ENCODE measurements at regions not wholly inside any gene's neighbourhood (a gene's known extent, or its start where the extent isn't known, plus 50 kb on each side); places are given as distances from the start of the nearest gene placed in this dataset.
"Not testable (repeated sequence)": the region's sequence is repeated elsewhere in the genome, so short reads cannot be mapped to it uniquely, and the experiment has no call there.

- peak overlapping the region; percentile 4 for H3K4me2 ChIP-seq
- H3K27me3 ChIP-seq: no peaks in the 10 kb centered on the region
- peak; percentile 16 for DNase-seq (ENCODE audit: low spot score)
- H3K36me3 ChIP-seq (replicated peaks; ENCODE audit: insufficient read depth, low read depth): no peaks in the 10 kb centered on the region
- no peak for TF ChIP-seq EZH2phosphoT487 (IDR thresholded peaks at IDR 0.05; ENCODE audit: low read depth, severe bottlenecking, unreplicated experiment)
- no peak for TF ChIP-seq EZH2 (IDR thresholded peaks at IDR 0.05; ENCODE audit: borderline replicate concordance)
- TF ChIP-seq CTCF (IDR thresholded peaks at IDR 0.05; ENCODE audit: poor library complexity): no peak
- H2AFZ ChIP-seq: no peak overlapping the region
- no peaks in the 10 kb centered on the region for H4K20me1 ChIP-seq (ENCODE audit: insufficient read depth, poor library complexity, severe bottlenecking)
- H3K4me1 ChIP-seq (ENCODE audit: insufficient read depth): peaks cover 11% of the 10 kb centered on the region
- no peaks in the 10 kb centered on the region for H3K9me2 ChIP-seq (replicated peaks; ENCODE audit: insufficient read depth)
- 42% methylated on average over 3 of the region's 3 CpGs for WGBS (ENCODE audit: low lambda C conversion rate, missing lambda C conversion rate)
- H3K4me3 ChIP-seq: no peak overlapping the region
- H3K9me3 ChIP-seq (ENCODE audit: low read depth): no peaks in the 10 kb centered on the region
- no peaks in the 10 kb centered on the region for H3K79me2 ChIP-seq
- no peak overlapping the region for H3K27ac ChIP-seq
Observed at GRCh38 chr12:104886418-104887401, 71.4 kb downstream of the SLC41A2 start.

- not testable (repeated sequence) for H3K4me3 ChIP-seq; H3K36me3 ChIP-seq (replicated peaks; ENCODE audit: insufficient read depth, low read depth); H3K4me1 ChIP-seq (ENCODE audit: insufficient read depth); H3K27me3 ChIP-seq; H3K27ac ChIP-seq; H3K9me2 ChIP-seq (replicated peaks; ENCODE audit: insufficient read depth); H2AFZ ChIP-seq; H3K4me2 ChIP-seq; DNase-seq (ENCODE audit: low spot score); H4K20me1 ChIP-seq (ENCODE audit: insufficient read depth, poor library complexity, severe bottlenecking); H3K9me3 ChIP-seq (ENCODE audit: low read depth); H3K79me2 ChIP-seq
- 89% methylated on average over 3 of the region's 3 CpGs for WGBS (ENCODE audit: low lambda C conversion rate, missing lambda C conversion rate)
Observed at GRCh38 chr12:104878858-104879257, 79.2 kb downstream of the SLC41A2 start.

- Histone ChIP-seq H3K9me2 (replicated peaks; ENCODE audit: insufficient read depth) (no peaks in the 10 kb centered on the region), H3K36me3 (replicated peaks; ENCODE audit: insufficient read depth, low read depth) (no peaks in the 10 kb centered on the region), H4K20me1 (ENCODE audit: insufficient read depth, poor library complexity, severe bottlenecking) (no peaks in the 10 kb centered on the region), H3K27ac (no peak overlapping the region), H3K4me1 (ENCODE audit: insufficient read depth) (no peaks in the 10 kb centered on the region), H2AFZ (no peak overlapping the region), H3K9me3 (ENCODE audit: low read depth) (no peaks in the 10 kb centered on the region), H3K4me3 (no peak overlapping the region), H3K27me3 (no peaks in the 10 kb centered on the region), H3K79me2 (no peaks in the 10 kb centered on the region), H3K4me2 (no peak overlapping the region)
- WGBS (ENCODE audit: low lambda C conversion rate, missing lambda C conversion rate): 80% methylated on average over 3 of the region's 3 CpGs
- peak; percentile 46 for DNase-seq (ENCODE audit: low spot score)
- no peak for TF ChIP-seq EZH2phosphoT487 (IDR thresholded peaks at IDR 0.05; ENCODE audit: low read depth, severe bottlenecking, unreplicated experiment)
- TF ChIP-seq CTCF (IDR thresholded peaks at IDR 0.05; ENCODE audit: poor library complexity): peak; percentile 82
Observed at GRCh38 chr12:104877103-104877705, 80.9 kb downstream of the SLC41A2 start.

GRCh38 chr12:104873374-104873773 is 84.7 kb downstream of the SLC41A2 start:
- Histone ChIP-seq H2AFZ (no peak overlapping the region), H3K4me1 (ENCODE audit: insufficient read depth) (no peaks in the 10 kb centered on the region), H3K9me3 (ENCODE audit: low read depth) (no peaks in the 10 kb centered on the region), H3K9me2 (replicated peaks; ENCODE audit: insufficient read depth) (no peaks in the 10 kb centered on the region), H3K36me3 (replicated peaks; ENCODE audit: insufficient read depth, low read depth) (no peaks in the 10 kb centered on the region), H3K27ac (no peak overlapping the region), H3K4me3 (no peak overlapping the region), H3K4me2 (no peak overlapping the region), H3K27me3 (no peaks in the 10 kb centered on the region), H4K20me1 (ENCODE audit: insufficient read depth, poor library complexity, severe bottlenecking) (no peaks in the 10 kb centered on the region), H3K79me2 (no peaks in the 10 kb centered on the region)
- WGBS (ENCODE audit: low lambda C conversion rate, missing lambda C conversion rate): 94% methylated on average over 2 of the region's 2 CpGs
- TF ChIP-seq CTCF (IDR thresholded peaks at IDR 0.05; ENCODE audit: poor library complexity): no peak
- no peak for TF ChIP-seq EZH2 (IDR thresholded peaks at IDR 0.05; ENCODE audit: borderline replicate concordance)
- DNase-seq (ENCODE audit: low spot score): no peak
